ENCODE measurements at regions not wholly inside any gene's neighbourhood (a gene's known extent, or its start where the extent isn't known, plus 50 kb on each side); places are given as distances from the start of the nearest gene placed in this dataset.
A peak's percentile ranks its signal among the peaks of the same experiment; 100 is the strongest.

DNA sequence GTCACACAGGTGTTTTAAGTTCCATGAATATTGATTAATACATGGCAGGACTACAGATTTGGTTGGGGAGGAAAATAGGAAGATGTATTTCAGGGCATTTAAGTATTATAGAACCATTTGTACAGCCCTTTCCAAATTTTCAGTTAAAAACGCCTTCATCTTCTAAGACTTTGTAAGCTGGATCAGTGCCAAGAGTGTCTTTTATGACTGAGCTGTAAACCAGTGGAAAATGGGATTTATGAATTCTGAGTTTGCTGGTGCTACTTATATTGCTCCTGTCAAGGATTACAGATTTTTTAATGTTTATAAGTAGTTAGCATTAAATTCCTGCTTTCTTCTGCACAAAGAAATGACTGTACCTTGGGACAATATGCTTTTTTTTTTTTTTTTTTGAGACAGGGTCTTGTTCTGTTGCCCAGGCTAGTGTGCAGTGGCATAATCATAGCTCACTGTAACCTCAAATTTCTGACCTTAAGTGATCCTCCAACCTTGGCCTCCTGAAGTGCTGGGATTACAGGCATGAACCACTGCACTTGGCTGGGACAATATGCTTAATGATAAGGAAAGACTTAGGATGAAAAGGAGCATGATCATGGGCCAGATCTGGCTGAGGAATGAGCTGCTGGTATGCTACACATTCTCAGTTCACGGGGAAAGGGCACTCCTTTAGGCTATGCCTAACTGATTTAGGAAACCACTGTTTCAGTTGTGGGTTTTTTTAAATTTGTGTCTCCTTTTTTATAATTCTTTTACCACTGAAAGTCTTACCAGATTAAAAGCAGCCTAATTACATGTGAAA is 113.6 kb upstream of the MTNR1B start:
- H3K27me3 ChIP-seq, result no peaks in the 10 kb centered on the region
- H3K9me3 ChIP-seq, result no peaks in the 10 kb centered on the region
- no peaks in the 10 kb centered on the region for H3K36me3 ChIP-seq
- no peak for DNase-seq (ENCODE audit: low spot score in 2 of 2)
- H3K4me1 ChIP-seq, result peaks cover 0 to 7% of the 10 kb centered on the region in 2 donors
- TF ChIP-seq, protein P1, sequence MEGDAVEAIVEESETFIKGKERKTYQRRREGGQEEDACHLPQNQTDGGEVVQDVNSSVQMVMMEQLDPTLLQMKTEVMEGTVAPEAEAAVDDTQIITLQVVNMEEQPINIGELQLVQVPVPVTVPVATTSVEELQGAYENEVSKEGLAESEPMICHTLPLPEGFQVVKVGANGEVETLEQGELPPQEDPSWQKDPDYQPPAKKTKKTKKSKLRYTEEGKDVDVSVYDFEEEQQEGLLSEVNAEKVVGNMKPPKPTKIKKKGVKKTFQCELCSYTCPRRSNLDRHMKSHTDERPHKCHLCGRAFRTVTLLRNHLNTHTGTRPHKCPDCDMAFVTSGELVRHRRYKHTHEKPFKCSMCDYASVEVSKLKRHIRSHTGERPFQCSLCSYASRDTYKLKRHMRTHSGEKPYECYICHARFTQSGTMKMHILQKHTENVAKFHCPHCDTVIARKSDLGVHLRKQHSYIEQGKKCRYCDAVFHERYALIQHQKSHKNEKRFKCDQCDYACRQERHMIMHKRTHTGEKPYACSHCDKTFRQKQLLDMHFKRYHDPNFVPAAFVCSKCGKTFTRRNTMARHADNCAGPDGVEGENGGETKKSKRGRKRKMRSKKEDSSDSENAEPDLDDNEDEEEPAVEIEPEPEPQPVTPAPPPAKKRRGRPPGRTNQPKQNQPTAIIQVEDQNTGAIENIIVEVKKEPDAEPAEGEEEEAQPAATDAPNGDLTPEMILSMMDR (IDR thresholded peaks at IDR 0.05), result no peak
- intact Hi-C loops (cut with DNase I), result no loop called here
- no peak overlapping the region for H3K27ac ChIP-seq
- no peak overlapping the region for H3K4me3 ChIP-seq

DNA sequence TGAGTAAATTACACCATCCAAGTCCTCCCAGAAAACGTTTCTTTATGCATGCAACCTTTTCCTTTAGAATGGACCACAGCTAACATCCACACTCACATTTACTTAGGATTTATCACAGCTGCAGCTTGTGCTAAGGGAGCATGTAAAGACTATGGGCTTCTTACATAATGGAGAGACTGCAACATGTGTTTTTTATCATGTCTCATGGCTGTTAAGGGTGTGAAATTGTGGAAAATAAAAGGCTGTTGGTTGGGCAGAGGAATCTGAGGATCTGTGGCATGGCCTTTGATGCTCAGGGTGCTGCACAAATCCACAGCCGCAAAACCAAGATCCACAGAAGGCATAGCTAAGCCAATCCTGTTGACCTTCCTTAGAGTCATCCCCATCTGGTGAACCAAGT is 112.0 kb upstream of the MTNR1B start:
- H3K27ac ChIP-seq, result no peak overlapping the region
- H3K9me3 ChIP-seq, result no peaks in the 10 kb centered on the region
- H3K4me1 ChIP-seq, result peaks cover 0 to 7% of the 10 kb centered on the region in 2 donors
- H3K27me3 ChIP-seq, result no peaks in the 10 kb centered on the region
- intact Hi-C loops (cut with DNase I), result no loop called here
- DNase-seq (ENCODE audit: low spot score in 2 of 2), result no peak
- no peaks in the 10 kb centered on the region for H3K36me3 ChIP-seq
- TF ChIP-seq, protein P1 (IDR thresholded peaks at IDR 0.05), result no peak
- H3K4me3 ChIP-seq, result no peak overlapping the region

DNA sequence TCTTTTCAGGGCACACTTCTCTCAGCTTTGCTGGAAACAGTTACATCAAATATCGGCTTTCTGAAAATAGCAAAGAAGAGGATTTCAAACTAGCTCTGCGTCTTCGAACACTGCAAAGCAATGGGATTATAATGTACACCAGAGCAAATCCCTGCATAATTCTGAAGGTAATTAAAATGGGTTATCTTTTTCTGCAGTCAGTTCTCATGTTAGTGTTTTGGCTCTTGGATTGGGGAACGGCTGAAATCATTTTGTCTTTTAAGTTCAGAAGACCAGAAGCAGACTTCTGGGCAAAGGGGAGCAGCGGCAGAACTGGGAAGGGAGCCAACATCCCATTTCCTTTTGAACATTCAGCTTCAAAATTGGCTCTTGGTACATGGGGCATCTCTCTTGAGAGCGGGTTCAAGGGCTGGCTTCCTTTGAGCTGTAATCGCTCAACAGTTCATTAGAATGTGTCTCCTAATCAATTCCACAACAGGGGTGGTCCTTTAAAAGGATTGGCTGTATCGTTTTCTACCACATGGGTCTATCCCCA is 110.2 kb upstream of the MTNR1B start:
- TF ChIP-seq, protein P1 (IDR thresholded peaks at IDR 0.05), result no peak
- intact Hi-C loops (cut with DNase I), result no loop called here

DNA sequence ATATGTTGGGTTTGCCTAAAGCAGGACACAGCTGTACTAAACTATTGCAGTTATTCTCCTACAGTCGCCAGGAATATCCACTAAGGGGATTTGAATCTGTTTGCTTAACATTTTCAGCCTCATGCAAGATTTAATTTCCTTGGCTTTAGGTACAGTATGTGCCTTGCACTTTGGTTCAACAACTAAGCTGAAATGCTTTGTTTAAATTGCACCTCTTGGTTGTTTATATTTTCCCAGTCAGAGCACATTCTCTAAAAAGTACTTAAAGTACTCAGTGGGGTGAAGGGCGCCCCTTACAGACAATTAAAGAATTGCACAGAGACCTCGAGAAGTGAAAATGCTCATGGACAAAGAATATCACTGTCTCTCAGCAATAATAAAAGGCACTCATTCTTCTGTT is 107.8 kb upstream of the MTNR1B start:
- TF ChIP-seq, protein P1 (IDR thresholded peaks at IDR 0.05), result no peak
- Histone ChIP-seq H3K27me3 (no peaks in the 10 kb centered on the region), H3K4me1 (peaks cover 0 to 7% of the 10 kb centered on the region in 2 donors), H3K36me3 (no peaks in the 10 kb centered on the region), H3K9me3 (no peaks in the 10 kb centered on the region), H3K27ac (peak overlapping the region in 1 of 2 donors; percentile 34), H3K4me3 (peak overlapping the region in 1 of 2 donors; percentile 2)
- intact Hi-C loops (cut with DNase I), result no loop called here
- DNase-seq (ENCODE audit: low spot score in 2 of 2), result no peak

More for the DNA sequence above, 110.2 kb upstream of the MTNR1B start:
- H3K4me1 ChIP-seq, result peaks cover 0 to 7% of the 10 kb centered on the region in 2 donors
- no peaks in the 10 kb centered on the region for H3K9me3 ChIP-seq
- H3K27me3 ChIP-seq, result no peaks in the 10 kb centered on the region
- H3K36me3 ChIP-seq, result no peaks in the 10 kb centered on the region
- no peak for DNase-seq (ENCODE audit: low spot score in 2 of 2)
- H3K27ac ChIP-seq, result no peak overlapping the region
- H3K4me3 ChIP-seq, result no peak overlapping the region

DNA sequence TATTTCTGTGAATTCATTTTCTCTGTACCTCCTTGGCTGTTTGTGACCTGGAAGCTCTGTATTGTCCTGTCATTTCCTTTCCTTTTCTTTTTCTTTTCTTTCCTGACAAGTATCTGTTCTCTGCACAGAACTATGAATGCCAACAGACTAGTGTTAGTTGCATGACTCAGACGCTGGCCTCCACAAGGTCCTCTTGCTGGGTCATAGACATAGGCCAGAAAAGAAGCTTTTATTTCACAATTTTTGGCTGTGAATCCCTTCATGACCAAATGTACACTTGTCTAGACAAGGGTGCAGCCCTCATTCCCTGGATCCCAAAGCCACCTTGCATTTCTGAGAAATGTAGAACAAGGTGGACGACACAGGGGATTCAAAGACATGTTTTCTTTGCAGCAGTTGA is 104.1 kb upstream of the MTNR1B start:
- intact Hi-C loops (cut with DNase I), result no loop called here
- no peak overlapping the region for H3K27ac ChIP-seq
- no peak for DNase-seq (ENCODE audit: low spot score in 2 of 2)
- H3K27me3 ChIP-seq, result no peaks in the 10 kb centered on the region
- TF ChIP-seq, protein P1 (IDR thresholded peaks at IDR 0.05), result no peak
- no peaks in the 10 kb centered on the region for H3K4me1 ChIP-seq
- no peaks in the 10 kb centered on the region for H3K36me3 ChIP-seq
- no peaks in the 10 kb centered on the region for H3K9me3 ChIP-seq
- H3K4me3 ChIP-seq, result no peak overlapping the region

Measured in ascending aorta (tissue), 2 donors.